ENCODE measurements at regions not wholly inside any gene's neighbourhood (a gene's known extent, or its start where the extent isn't known, plus 50 kb on each side); places are given as distances from the start of the nearest gene placed in this dataset.

DNA sequence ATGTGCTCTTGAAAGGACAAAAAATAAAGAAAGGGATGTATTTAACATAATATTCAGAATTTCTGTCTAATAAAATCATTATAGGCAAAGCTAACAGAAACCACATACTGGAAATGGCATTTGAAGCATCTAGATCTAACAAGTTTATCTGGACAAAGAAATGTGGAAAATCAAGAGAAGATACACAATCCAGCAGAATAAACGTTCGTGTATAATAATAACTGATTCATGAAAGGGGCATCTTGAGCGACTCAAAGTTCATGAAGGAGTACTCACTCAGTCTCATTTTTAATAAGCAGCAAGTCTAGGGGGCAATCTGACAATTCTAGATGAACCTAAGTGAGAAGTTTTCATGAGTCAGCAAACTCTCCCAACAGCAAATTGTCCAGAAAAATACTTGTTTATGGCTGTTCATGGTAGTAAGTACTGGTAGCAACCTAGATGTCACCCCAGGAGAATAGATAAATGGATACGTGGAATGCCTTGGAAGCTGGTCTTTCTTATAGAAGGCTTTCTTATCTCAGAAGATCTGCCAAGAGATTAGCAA lies 541.8 kb downstream of the INHBA start:
- Histone ChIP-seq H3K4me3 (no peak overlapping the region), H3K27ac (replicated peaks in 1 of 4) (no peak overlapping the region), H3K9me3 (peaks cover 0 to 9% (median 4%) of the 10 kb centered on the region in 4 donors), H3K27me3 (no peaks in the 10 kb centered on the region), H3K4me1 (no peaks in the 10 kb centered on the region), H3K36me3 (no peaks in the 10 kb centered on the region)
- 94% methylated on average over 4 of the region's 4 CpGs for WGBS
- no peak for DNase-seq (ENCODE audit: extremely low spot score)
- no peak for TF ChIP-seq POLR2A (IDR thresholded peaks at IDR 0.05; ENCODE audit: low read depth)
- TF ChIP-seq EP300 (IDR thresholded peaks at IDR 0.05) = no peak
- no peak for TF ChIP-seq POLR2AphosphoS5 (IDR thresholded peaks at IDR 0.05)
- TF ChIP-seq, protein P1, sequence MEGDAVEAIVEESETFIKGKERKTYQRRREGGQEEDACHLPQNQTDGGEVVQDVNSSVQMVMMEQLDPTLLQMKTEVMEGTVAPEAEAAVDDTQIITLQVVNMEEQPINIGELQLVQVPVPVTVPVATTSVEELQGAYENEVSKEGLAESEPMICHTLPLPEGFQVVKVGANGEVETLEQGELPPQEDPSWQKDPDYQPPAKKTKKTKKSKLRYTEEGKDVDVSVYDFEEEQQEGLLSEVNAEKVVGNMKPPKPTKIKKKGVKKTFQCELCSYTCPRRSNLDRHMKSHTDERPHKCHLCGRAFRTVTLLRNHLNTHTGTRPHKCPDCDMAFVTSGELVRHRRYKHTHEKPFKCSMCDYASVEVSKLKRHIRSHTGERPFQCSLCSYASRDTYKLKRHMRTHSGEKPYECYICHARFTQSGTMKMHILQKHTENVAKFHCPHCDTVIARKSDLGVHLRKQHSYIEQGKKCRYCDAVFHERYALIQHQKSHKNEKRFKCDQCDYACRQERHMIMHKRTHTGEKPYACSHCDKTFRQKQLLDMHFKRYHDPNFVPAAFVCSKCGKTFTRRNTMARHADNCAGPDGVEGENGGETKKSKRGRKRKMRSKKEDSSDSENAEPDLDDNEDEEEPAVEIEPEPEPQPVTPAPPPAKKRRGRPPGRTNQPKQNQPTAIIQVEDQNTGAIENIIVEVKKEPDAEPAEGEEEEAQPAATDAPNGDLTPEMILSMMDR (IDR thresholded peaks at IDR 0.05) = no peak
- intact Hi-C loops (cut with DNase I) = no loop called here

DNA sequence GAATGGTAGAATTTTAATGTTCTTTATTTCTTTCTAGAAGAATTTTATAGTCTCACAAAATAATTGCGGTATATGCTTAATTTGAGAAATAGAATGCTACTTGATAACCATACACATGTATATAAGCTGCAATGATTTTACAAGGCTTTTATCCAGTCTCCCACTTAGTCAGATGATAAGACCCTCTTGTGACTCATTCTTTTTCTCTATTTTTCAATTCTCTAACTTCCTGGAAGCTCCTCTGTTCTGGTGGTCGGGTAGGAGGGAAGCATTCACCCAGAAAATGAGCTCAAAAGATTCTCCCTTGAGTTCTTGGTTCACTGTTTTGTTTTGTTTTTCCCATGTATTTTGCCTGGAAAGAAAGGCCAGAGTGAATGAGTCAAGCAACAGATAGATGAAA lies 546.6 kb downstream of the INHBA start:
- 83% methylated on average over 2 of the region's 2 CpGs for WGBS

DNA sequence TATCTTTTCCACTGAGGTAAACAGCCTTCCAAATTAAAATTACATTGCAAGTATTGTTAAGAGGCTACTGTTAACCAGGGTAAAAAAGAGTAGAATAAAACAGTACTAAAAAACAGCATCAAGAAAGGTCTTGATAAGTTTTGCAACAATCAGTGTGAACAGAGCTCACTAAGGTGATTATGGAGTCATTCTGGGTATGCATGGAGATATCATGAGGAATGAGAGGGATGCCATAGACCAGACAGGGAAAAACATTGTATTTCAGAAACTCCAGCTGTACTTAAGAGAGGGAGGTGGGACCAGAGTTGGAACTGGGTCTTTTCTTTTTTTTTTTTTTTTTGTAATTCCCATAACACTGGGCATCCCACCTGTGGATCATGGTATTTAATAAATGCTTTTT lies 549.6 kb downstream of the INHBA start:
- Histone ChIP-seq H3K27ac (replicated peaks in 1 of 4) (no peak overlapping the region), H3K36me3 (no peaks in the 10 kb centered on the region), H3K27me3 (no peaks in the 10 kb centered on the region), H3K9me3 (no peaks in the 10 kb centered on the region), H3K4me3 (no peak overlapping the region), H3K4me1 (no peaks in the 10 kb centered on the region)
- no peak for DNase-seq (ENCODE audit: extremely low spot score)
- no peak for TF ChIP-seq EP300 (IDR thresholded peaks at IDR 0.05)
- TF ChIP-seq, protein P1 (IDR thresholded peaks at IDR 0.05) = no peak
- no peak for TF ChIP-seq POLR2A (IDR thresholded peaks at IDR 0.05; ENCODE audit: low read depth)
- TF ChIP-seq POLR2AphosphoS5 (IDR thresholded peaks at IDR 0.05) = no peak
- intact Hi-C loops (cut with DNase I) = no loop called here

More for the DNA sequence above, 546.6 kb downstream of the INHBA start:
- intact Hi-C loops (cut with DNase I) = no loop called here
- H3K9me3 ChIP-seq = peaks cover 0 to 9% (median 4%) of the 10 kb centered on the region in 4 donors
- no peaks in the 10 kb centered on the region for H3K4me1 ChIP-seq
- no peaks in the 10 kb centered on the region for H3K27me3 ChIP-seq
- no peak for DNase-seq (ENCODE audit: extremely low spot score)
- no peak for TF ChIP-seq POLR2A (IDR thresholded peaks at IDR 0.05; ENCODE audit: low read depth)
- no peak for TF ChIP-seq POLR2AphosphoS5 (IDR thresholded peaks at IDR 0.05)
- TF ChIP-seq, protein P1 (IDR thresholded peaks at IDR 0.05) = no peak
- TF ChIP-seq EP300 (IDR thresholded peaks at IDR 0.05) = no peak
- H3K4me3 ChIP-seq = no peak overlapping the region
- no peak overlapping the region for H3K27ac ChIP-seq (replicated peaks in 1 of 4)
- no peaks in the 10 kb centered on the region for H3K36me3 ChIP-seq

DNA sequence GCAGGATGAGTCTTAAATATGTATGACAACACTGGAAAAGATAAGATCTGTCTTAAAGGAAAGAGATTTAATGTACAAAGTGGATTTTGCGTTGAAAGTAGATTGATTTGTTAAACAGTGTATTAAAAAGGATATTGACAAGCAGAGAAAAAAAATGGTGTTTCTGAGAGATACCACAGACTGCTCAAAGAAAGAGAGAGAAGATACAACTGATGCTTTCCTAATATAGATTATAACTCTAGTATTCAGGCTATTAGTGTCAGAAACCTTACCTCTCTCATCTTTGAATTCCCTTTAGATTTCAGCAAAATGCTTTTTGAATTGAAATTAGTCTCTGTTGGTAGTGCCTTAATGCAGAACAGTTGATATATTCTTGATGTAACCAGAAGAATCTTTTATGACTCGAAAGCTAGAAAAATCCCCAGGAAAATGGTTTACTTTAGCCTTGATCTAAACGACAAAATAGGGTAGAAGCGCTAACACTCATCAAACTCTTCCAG lies 550.7 kb downstream of the INHBA start:
- WGBS = 92% methylated on average over 4 of the region's 4 CpGs
- no peak for DNase-seq (ENCODE audit: extremely low spot score)
- no peak overlapping the region for H3K27ac ChIP-seq (replicated peaks in 1 of 4)
- intact Hi-C loops (cut with DNase I) = no loop called here
- TF ChIP-seq POLR2AphosphoS5 (IDR thresholded peaks at IDR 0.05) (no peak), POLR2A (IDR thresholded peaks at IDR 0.05; ENCODE audit: low read depth) (no peak), EP300 (IDR thresholded peaks at IDR 0.05) (no peak)
- TF ChIP-seq, protein P1 (IDR thresholded peaks at IDR 0.05) = no peak
- H3K4me1 ChIP-seq = no peaks in the 10 kb centered on the region
- no peaks in the 10 kb centered on the region for H3K36me3 ChIP-seq
- no peaks in the 10 kb centered on the region for H3K9me3 ChIP-seq
- H3K4me3 ChIP-seq = no peak overlapping the region
- no peaks in the 10 kb centered on the region for H3K27me3 ChIP-seq

DNA sequence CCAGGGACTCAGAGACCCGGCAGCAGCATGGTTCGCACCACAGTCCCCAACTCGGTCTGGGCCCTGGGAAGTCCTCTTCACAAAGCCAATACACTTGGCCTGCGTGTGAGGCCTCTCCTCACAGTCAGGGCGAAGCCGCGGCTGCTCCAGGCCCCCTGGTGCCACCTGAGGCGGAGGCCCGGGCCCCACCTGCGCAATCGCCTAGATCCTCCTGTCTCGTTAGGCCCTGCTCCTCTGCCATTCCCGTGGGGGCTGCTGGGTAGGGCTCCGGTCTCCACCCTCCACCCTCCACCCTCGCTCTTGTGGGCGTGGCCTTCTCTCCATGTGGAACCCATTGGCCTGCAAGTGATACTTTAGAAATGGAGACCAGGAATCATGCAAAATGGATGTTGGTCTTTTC lies 553.3 kb downstream of the INHBA start:
- H3K9me3 ChIP-seq = no peaks in the 10 kb centered on the region
- no peak overlapping the region for H3K27ac ChIP-seq (replicated peaks in 1 of 4)
- 98% methylated on average over 16 of the region's 16 CpGs for WGBS
- H3K4me3 ChIP-seq = no peak overlapping the region
- H3K36me3 ChIP-seq = no peaks in the 10 kb centered on the region
- no peak for DNase-seq (ENCODE audit: extremely low spot score)
- H3K27me3 ChIP-seq = no peaks in the 10 kb centered on the region
- no peak for TF ChIP-seq POLR2AphosphoS5 (IDR thresholded peaks at IDR 0.05)
- TF ChIP-seq, protein P1 (IDR thresholded peaks at IDR 0.05) = no peak
- no peak for TF ChIP-seq EP300 (IDR thresholded peaks at IDR 0.05)
- TF ChIP-seq POLR2A (IDR thresholded peaks at IDR 0.05; ENCODE audit: low read depth) = no peak
- intact Hi-C loops (cut with DNase I) = no loop called here
- no peaks in the 10 kb centered on the region for H3K4me1 ChIP-seq
